Testis (tissue), 2 donors: ENCODE measurements at regions not wholly inside any gene's neighbourhood (a gene's known extent, or its start where the extent isn't known, plus 50 kb on each side); places are given as distances from the start of the nearest gene placed in this dataset.

Source experiments
- CTCF ChIP-seq, 3 experiments: fragments of 450-650 bp in 2 of 3; fragments of 200-600 bp in 1 of 3; sonication (generic) in 1 of 3; IDR thresholded peaks; one replicate each; pipeline ENCODE4 v1.5.1; 2016 to 2019; ENCODE audit warnings: antibody characterized with exemption in 3 of 3, mild to moderate bottlenecking in 2 of 3, moderate library complexity in 1 of 3
- POLR2A ChIP-seq: fragments of 450-650 bp; IDR thresholded peaks from one replicate; pipeline ENCODE4 v1.6.1; 2017; ENCODE audit warnings: antibody characterized with exemption, mild to moderate bottlenecking, moderate library complexity

- no peak for TF ChIP-seq CTCF (IDR thresholded peaks at IDR 0.05)
- TF ChIP-seq POLR2A, result no peak
Measured at GRCh38 chr3:94441494-94441847, 378.6 kb downstream of the NSUN3 start.
